T-helper 9 cell (primary cell): ENCODE measurements at regions not wholly inside any gene's neighbourhood (a gene's known extent, or its start where the extent isn't known, plus 50 kb on each side); places are given as distances from the start of the nearest gene placed in this dataset.
"Not testable (repeated sequence)": the region's sequence is repeated elsewhere in the genome, so short reads cannot be mapped to it uniquely, and the experiment has no call there.

Experiments
- DNase-seq: peaks from one replicate; pipeline ENCODE4 v3.0.0-alpha.2; 2020

DNA sequence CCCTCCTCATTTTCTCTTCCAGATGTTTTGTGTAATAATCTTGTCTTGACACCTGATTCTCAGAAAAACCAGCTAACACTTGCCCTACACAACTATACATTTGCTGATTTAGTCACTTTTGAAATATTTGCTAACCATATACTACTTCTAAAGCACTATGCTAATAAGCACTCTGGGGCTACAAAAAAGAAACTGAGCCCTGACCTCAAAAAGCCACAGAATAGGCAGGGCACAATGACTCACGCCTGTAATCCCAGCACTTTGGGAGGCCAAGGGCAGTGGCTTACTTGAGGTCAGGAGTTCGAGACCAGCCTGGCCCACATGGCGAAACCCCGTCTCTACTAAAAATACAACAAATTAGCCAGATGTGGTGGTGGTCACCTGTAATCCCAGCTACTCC, 266.0 kb downstream of the RAD51AP2 start:
- no peak for DNase-seq

DNA sequence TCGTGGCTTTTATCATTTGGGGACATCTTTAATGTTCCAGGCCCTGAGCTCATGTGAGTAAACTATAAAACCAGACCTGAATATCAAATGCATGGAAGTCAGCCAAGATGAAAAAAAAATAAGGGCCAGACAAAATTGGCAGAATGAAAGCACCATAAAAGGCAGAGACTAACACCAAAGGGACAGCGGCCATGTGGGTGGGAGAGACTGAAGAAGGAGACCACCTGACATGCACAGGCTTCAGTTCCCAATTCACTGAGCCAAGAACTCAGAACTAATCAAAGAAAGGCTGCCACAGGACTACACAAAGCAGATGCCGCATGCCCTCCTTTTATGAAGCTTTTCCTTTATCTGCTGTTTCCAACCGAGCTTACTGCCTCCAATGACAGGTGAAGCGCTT, 267.1 kb downstream of the RAD51AP2 start:
- DNase-seq, result no peak

DNA sequence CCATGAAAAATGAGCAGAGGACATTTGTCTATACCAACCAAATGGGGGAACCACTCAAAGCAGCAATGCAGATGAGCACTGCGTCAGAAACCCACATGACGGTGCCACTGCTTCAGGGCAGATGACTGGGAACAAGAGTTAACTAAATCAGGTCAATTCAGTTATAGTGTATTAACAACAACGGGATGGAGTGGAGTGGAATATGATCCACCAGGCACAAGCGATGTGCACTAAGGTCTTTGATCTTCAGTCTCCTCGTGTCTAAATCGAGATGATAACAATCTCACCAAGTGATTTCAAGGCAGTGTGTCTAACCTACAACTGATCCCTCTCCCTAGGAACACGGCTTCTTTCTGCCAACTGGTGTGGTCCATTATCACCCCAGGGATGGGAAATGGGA, 269.0 kb downstream of the RAD51AP2 start:
- DNase-seq, result no peak

DNA sequence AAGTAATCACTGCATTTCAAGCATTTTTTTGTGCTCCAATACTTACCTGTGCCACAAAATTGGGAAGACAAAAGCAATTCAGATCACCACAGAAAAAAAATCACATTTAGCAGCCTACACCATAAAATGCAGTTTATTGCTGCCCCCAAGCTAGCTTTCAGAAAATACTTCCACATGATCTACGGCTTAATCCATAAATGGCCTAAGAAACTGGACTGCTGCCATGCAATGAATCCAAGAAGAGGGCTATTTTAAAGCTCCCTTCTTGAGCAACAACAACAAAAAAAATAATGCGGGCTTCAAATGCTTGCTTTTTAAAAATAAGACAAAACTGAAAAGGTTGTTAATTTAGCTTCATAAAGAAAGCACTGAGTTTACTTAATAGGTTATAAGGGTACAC, 272.3 kb downstream of the RAD51AP2 start:
- DNase-seq, result no peak

DNA sequence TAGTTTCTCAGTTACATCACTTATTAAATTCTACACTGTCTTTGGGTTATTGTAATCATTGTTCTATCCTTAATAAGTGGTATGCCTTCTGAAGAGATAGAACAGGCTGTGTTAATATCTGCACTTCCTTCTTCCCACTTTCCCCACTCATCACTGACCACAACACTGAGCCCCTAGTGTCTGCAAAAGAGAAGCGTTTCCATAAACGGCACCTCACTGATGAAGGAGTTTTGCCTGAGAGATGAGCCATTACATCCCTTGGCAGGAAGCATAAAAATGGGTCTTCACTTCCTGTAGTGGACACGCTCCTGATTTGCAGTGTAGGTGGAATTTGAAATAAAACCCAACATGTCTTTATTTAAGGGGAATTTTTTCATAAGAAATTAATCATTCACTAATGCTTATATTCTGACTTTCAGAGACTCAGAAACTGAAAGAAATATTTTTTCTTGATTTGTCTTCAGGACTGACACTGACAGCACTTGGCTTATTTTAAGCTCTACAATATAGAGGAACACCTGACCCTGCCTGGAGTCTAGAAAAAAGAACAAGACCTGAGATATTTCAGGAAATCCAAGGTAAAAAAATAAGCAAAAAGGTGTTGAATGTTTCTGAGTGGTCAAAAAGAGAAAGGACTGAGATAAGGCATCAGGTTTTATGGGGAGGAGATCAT, 275.3 kb downstream of the RAD51AP2 start:
- no peak for DNase-seq

DNA sequence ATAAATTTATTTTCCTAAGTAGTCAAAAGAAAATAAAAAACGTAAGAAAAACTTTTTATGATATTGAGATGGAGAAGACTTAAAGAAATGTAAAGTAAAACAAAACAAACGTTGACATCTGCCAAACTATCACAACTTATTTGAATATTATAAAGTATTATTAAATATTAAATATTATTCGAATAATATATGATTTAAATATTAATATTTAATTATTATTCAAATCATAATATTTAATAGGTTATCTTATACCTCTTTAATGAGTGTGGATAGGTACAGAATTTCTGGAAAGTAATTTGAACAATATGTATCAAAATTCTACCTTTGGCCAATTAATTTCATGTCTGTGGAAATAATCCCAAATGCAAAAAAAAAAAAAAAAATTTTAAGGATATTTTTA, 278.7 kb downstream of the RAD51AP2 start:
- no peak for DNase-seq

DNA sequence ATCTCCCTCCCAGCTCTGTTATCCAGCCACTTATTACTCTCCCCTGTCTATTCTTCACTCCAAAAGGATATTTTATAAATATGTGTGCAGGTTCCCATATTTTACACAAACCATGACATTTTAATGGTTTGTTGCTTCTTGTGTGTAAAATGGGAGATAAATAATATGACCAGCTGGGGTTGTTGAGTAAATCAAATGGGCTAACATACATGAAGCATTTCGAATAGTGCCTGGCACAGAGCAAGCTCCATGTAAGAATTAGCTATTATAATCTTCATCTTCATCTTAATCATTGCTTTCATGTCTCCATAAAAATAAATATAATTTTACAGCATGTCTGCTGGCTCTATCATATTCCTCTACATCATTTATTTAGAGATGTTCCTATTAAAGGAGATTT, 283.1 kb downstream of the RAD51AP2 start:
- no peak for DNase-seq

DNA sequence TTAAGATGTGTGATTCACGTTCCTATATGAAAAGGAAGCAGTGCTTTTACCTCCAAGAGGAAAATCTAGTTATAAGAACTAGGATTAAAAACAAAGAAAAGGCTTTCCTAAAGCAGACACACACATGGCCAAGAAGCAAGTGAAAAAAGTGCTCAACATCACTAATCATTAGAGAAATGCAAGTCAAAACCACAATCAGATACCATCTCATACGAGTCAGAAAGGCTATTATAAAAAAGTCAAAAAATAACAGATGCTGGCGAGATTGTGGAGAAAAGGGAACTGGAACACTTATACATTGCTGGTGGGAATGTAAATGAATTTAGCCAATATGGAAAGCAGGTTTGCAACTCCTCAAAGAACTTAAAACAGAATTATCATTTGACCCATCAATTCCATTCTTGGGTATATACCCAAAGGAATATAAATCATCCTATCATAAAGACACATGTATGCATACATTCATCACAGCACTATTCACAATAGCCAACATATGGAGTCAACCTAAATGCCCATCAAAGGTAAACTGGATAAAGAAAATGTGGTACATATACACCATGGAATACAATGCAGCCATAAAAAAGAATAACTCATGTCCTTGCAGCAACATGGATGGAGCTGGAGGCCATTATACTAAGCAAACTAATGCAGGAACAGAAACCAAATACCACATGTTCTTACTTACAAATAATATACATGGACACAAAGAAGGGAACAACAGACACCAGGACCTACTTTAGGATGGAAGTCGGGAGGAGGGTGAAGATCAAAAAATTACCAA, 285.3 kb downstream of the RAD51AP2 start:
- no peak for DNase-seq

DNA sequence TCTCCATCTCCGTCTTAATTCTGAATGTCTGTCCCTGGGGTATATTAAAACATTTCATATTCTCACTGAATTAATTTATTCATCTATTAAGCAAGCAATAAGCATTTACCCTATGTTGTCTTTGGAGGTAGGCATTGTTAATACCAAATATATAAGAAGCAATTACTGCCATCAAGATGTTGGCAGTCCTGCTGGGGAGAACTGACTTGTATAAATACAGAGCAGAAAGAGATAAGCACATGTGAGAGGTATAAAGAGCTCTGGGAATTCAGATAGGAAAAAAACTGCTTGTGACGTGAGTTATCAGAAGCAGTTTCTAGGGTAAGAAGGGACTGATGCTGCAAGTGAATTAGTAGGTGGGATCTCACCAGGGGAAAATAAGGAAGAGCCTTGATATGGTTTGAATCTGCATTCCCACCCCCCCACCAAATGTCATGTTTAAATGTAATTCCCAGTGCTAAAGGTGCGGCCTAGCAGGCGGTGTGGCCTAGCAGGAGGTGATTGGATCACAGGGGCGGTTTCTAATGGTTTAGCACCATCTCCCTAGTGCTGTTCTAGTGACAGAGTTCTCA, 286.8 kb downstream of the RAD51AP2 start:
- DNase-seq, result no peak

DNA sequence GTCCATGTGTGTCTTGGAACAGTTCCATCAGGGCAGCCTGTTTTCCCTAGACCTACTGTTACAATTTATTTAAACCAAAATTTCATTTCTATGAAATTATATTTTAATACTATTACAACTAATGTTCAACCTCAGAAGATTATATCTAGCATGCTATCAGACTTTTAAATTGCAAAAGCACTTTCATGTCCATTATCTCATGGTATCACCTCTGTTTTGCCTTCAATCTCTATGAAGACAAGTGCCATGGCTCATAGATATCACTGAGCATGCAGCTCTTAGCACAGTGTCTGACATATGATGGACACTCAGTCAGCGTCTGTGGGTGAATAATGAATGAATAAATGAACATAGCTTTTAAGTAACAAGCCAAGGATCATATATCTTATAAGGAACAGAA, 288.8 kb downstream of the RAD51AP2 start:
- DNase-seq, result no peak

DNA sequence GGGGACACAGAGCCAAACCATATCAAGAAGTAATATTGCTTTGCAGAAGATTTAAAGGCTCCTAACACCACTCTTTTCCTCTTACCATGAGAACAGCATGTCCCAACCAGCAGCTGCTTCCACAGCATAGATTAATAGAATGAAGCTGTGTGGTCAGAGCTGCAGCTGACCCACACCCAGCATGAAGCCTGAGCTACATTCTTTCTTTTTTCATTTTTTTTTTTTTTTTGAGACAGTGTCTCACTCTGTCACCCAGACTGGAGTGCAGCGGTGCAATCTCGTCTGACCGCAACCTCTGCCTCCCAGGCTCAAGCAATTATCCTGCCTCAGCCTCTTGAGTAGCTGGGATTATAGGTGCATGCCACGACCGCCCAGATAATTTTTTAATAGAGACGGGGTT, 289.8 kb downstream of the RAD51AP2 start:
- no peak for DNase-seq

DNA sequence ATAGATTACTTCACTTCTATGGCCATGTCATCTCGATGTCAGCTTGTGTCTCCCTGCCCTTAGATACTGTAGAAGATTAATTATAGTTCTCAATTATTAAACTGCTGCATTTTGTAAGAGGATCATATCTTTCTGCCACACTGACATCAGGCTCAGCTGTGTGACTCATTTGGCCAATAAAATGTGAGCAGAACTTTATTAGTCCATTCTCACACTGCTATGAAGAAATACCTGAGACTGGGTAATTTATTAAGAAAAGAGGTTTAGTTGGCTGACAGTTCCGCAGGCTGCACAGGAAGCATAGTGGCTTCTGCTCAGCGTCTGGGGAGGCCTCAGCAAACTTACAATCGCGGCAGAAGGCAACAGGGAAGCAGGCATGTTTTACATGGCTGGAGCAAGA, 290.4 kb downstream of the RAD51AP2 start:
- no peak for DNase-seq

DNA sequence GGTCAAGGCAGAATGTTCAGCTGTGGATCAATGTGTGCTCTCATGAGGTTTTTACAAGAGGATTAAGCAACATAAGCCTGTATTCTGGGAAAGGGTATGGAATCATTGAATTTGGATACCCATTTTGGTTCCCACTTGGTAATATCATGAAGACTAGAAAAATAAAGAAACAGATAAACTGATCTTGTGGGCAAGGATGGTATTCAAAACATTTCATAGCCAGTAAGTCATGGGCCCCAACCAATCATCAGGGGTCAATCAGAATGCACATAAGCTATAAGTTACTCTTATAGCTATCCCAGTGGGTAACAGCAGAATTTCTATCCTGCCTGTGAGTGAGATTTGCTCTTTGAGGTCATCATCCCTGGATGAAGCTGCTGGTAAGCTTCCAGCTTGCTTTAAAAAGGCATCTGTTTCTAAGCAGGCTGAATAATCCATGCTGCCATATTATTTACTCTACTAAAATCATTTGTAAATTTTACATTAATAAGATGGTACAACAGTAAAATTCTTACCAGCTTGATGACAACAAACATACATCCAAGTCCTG, 291.2 kb downstream of the RAD51AP2 start:
- no peak for DNase-seq

DNA sequence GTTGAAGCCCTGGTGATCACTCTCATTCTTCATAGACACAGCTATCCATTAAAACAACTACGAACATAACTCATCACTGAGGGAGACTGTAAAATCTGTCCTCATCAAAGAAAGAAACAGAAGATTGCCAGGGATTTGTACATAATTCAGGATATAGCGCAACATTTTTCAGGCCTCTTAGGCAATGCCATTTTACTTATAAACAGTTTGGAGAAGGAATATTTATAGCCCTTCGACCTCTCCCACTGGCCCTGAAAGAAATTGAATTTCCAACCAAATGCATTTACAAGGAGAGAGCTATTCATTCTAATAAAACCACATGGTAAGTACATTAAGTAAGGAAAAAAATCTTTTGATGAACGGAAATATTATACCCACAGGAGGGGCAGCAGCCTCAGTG, 295.0 kb downstream of the RAD51AP2 start:
- DNase-seq, result no peak

DNA sequence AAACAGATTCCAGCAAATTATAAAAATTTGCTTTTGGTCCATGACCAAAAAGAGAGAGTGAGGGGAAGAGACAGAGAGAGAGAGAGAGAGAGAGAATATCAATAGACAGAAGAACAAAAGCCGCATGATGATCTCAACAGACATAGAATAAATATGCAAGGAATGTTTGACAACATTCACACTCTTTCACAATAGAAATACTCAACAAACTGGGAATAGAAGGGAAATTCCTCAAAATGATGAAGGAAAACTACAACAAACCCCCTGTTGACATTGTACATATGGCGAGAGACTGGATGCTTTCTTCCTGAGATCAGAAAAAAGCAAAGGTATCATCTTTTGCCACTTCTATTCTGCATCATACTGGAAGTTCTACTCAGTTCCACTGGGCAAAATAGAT, 309.7 kb downstream of the RAD51AP2 start:
- DNase-seq, result no peak

DNA sequence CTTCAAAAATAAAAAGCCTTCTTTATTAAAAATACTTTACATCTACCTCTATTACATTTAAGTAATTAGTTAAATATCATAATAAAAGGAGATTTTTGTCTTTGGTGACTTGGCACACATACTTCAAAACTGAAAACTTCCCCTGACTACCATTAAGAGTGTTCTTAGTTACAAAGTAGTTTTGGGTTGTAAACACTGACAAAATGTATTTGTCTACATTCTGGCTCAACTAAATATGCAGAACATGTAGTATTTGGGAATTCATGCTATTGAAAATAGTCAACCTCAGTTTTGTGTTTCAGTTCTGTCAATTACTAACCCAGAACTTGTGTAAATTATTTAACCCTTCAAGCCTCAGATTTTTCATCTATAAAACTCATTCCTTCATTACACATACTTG, 311.5 kb downstream of the RAD51AP2 start:
- no peak for DNase-seq

DNA sequence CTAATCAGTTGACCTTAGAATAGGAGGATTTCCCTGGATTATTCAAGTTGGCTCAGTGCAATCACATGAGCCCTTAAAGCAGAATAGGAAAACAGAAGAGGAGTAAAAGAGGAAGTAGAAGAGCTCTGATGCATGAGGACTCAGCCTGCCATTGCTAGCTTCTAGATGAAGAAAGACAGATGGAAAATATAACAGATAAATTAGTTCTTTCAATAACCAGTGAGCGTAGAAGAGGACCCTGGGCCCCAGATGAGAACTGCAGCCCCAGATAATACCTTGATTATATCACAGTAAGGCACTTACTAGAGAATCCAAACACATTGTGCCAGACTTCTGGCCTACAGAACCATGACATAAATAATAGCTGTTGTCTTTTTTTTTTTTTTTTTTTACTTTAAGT, 314.0 kb downstream of the RAD51AP2 start:
- not testable (repeated sequence) for DNase-seq

DNA sequence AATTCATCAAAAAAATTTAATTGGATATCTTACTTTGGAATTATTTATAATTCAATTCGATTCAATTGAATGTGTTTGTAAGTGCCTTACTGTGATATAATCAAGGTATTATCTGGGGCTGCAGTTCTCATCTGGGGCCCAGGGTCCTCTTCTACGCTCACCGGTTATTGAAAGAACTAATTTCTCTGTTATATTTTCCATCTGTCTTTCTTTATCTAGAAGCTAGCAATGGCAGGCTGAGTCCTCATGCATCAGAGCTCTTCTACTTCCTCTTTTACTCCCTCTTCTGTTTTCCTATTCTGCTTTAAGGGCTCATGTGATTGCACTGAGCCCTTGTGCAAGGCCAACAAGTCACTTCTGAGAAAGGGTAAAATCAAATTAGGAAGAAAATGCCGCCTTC, 315.6 kb downstream of the RAD51AP2 start:
- DNase-seq, result not testable (repeated sequence)

DNA sequence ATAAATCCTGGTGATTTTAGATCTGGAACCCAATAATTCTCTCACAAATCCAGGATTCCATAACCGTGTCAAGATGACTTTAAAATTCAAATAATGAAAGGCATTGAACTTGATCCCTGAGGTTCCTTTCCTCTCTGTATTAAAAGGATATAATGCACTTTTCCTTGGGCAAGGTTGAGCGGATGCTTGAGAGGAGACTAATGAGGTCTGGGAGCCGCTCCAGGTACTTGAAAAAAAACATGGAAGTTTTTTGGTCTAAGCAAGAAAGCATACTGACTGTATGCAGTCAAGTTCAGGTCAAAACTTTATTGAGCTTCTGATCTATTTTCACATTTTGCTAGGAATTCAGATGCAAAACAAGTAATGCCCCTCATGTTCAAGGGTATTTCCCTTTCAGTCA, 318.5 kb downstream of the RAD51AP2 start:
- no peak for DNase-seq

DNA sequence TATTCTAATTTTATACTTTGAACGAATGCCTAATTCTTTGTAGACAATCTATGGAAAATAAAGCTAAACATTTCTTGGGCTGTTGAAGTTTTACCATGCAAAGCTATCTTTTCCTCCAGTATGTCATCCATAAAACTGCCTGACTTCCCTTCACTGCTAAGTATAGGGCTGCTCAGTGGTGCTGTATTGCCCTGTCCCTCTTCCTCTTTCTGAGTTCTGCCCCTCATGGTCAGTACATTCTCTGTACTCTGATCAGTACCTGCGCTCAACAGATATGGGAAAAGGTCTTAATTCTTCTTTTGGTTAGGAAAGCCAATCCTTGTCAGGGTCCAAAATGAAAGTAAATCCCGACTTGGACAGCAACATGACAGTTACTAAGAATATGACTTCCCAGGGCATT, 321.9 kb downstream of the RAD51AP2 start:
- DNase-seq, result no peak

DNA sequence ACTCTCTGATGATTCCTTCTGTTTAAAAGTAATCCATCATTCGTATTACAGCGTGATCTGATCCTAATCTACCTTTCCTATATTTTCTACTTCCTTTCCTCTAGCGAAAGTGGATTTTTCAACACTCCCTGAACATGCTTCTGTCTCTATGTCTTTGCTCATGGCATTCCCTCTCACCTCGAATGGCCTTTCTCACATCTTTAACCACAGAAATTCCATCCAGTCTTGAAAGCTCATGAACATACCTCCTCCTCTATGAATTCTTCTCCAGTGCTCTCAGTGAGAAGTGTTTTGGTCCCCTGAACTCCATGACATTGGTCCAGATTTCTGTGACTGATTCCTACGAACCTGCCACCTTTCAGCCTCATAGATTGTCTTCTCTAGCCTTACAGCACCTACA, 323.2 kb downstream of the RAD51AP2 start:
- DNase-seq, result no peak

DNA sequence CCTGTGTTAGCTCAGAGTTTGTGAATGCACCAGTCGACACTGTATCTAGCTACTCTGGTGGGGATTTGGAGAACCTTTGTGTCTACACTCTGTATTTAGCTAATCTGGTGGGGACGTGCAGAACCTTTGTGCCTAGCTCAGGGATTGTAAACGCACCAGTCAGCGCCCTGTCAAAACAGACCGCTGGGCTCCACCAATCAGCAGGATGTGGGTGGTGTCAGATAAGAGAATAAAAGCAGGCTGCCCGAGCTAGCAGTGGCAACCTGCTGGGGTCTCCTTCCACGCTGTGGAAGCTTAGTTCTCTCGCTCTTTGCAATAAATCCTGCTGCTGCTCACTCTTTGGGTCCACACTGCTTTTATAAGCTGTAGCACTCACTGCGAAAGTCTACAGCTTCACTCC, 324.2 kb downstream of the RAD51AP2 start:
- DNase-seq, result no peak

DNA sequence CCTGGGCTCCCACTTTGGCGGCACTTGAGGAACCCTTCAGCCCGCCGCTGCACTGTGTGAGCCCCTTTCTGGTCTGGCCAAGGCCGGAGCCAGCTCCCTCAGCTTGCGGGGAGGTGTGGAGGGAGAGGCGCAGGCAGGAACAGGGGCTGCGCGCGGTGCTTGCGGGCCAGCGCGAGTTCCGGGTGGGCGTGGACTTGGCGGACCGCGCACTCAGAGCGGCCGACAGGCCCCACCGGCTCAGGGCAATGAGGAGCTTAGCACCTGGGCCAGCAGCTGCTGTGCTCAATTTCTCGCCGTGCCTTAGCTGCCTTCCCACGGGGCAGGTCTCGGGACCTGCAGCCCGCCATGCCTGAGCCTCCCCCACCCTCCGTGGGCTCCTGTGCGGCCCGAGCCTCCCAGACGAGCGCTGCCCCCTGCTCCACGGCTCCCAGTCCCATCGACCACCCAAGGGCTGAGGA, 324.8 kb downstream of the RAD51AP2 start:
- not testable (repeated sequence) for DNase-seq

DNA sequence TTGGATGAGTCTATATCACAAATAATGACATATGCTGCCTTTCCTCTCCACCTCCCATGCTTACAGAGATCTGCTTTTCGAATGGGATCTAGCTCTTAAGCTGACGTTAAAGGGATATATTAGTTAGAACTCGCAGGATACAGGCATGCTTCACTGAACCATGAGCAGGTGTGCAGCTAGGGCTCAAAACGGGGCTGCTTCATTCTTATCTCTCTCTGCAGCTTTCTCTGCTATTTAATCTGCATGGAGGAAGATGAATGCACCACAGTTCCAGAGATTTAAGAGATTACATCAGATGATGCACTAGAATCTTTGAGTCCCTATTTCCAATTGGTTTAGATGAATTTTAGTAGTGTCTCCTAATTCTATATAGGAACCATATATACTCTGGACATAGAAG, 327.0 kb downstream of the RAD51AP2 start:
- DNase-seq, result no peak
